Hematopoietic multipotent progenitor cell treated with erythropoietin and hydrocortisone succinate and interleukin-3 and kit ligand, for 15 days (in vitro differentiated cells): ENCODE measurements at regions not wholly inside any gene's neighbourhood (a gene's known extent, or its start where the extent isn't known, plus 50 kb on each side); places are given as distances from the start of the nearest gene placed in this dataset.
"Not testable (repeated sequence)": the region's sequence is repeated elsewhere in the genome, so short reads cannot be mapped to it uniquely, and the experiment has no call there.

Source experiments
- DNase-seq: peaks from one replicate; pipeline ENCODE4 v3.0.0-alpha.2; 2015; ENCODE audit warnings: low spot score

DNA sequence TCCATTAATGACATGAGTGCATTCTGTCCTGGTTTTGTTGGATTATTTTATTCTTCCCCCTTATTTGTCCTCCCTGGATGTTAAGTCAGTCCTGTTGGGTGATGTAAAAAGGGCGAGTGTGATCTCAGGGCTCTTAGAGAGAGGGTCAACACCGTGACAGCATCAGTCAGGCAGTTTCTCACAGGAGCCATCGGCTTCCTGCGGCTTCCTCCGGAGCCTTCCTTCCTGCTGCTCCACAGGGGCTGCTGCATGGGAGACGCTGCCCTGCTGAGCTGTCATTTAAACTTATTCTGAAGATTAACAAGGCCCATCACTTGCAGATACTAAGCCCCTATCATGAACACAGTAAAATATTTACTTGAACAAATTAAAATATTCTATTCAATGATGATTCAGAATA lies 211.3 kb downstream of the SPATA31A1 start:
- not testable (repeated sequence) for DNase-seq

DNA sequence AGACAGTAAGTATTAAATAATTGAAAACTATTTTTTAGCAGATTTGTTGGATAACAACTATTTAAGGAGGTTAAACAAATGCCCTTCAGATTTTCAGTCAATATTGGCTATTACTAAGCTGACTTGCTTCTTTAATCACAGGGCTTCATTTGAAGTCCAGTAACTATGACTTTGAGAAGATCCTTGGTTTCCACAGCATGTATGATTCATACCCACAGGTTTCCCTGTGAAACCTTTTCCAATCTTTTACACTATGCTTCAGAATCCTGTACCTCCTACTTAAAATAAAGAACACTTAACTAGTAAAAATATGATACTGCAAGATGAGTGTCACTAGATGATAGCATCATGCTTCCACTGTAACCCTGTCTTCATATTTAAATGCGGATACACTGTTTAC lies 211.9 kb downstream of the SPATA31A1 start:
- not testable (repeated sequence) for DNase-seq

GRCh38 chr9:39568900-39569299 lies 213.4 kb downstream of the SPATA31A1 start:
- DNase-seq, result not testable (repeated sequence)

DNA sequence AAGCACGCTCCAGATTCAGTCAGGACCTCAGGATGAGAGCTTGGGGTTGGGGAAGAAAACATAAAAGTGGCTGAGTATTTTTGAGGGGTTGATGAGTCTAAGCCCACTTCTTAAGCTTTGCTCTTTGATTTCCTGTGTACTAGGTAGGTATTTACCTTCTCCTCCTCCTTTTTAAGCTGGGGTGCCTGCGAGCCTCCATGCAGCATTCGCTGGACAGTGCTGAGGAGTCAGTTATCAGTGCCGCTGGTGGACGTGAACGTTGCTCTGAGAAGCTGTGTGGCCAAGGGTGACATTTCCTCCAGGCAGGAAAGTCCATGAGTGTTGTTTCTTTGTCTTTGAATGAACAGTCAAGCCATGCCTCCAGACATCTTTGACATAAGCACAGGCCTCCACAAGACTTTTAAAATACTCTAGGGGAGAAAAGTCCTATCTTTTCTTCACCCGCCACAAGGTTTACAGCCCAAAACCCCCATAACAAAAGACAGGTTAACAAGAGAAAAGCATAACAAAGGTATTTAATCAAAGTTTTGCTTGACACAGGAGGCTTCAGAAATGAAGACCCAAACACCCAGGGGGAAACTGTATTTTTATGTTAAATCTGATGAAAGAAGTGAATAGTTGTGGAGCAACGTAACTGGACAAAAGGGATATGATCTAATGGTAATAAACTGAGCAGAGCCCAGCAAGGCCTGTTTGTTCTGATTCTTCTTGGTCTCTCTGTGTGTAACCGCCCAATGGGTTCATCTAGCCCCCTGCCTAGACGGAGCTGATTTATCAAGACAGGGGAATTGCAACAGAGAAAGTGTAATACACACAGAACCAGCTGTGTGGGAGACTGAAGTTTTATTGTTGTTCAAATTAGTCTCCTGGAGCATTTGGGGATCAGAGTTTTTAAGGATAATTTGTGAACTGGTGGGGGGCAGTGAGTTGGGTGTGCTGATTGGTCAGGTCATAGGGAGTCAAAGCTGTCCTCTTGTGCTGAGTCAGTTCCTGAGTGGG lies 217.9 kb downstream of the SPATA31A1 start:
- not testable (repeated sequence) for DNase-seq

DNA sequence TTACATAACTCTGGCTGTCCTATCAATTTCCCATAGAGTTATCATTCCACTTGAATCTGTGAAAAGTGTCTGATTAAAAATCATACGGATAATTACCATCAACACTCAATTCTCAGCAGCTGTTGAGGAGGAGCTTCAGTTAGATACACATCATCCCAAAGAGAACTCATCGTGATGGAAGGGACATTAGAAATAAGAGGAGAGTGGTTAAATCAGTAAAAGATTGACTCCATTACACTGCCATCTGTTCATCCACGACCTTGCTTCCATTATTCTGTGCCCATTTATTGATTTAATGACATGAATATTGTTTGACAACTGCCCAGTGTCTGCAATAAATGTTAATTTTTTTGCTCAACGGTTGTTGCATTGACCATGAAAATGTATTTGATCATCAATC lies 223.5 kb downstream of the SPATA31A1 start:
- DNase-seq, result not testable (repeated sequence)

GRCh38 chr9:39581296-39581695 lies 225.8 kb downstream of the SPATA31A1 start:
- not testable (repeated sequence) for DNase-seq

GRCh38 chr9:39582677-39583412 lies 227.4 kb downstream of the SPATA31A1 start:
- DNase-seq, result not testable (repeated sequence)

DNA sequence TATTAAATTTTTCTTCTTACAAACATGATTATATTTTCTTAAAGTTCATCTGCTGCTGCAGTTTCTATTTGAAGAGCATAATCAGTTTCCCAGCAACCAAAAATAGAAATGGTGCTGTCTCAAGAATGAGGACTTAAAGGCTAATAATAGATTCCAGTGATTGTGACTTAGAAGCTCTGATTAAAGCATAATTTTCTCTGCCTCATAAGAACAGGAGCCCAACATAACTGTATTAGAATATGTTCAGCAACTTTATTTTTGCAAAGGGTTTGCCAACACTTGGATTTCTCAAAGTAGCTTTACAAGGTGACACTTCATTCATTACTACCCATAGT lies 227.9 kb downstream of the SPATA31A1 start:
- DNase-seq, result not testable (repeated sequence)

GRCh38 chr9:39585233-39585632 lies 229.8 kb downstream of the SPATA31A1 start:
- not testable (repeated sequence) for DNase-seq

GRCh38 chr9:39587844-39588499 lies 232.5 kb downstream of the SPATA31A1 start:
- no peak for DNase-seq

DNA sequence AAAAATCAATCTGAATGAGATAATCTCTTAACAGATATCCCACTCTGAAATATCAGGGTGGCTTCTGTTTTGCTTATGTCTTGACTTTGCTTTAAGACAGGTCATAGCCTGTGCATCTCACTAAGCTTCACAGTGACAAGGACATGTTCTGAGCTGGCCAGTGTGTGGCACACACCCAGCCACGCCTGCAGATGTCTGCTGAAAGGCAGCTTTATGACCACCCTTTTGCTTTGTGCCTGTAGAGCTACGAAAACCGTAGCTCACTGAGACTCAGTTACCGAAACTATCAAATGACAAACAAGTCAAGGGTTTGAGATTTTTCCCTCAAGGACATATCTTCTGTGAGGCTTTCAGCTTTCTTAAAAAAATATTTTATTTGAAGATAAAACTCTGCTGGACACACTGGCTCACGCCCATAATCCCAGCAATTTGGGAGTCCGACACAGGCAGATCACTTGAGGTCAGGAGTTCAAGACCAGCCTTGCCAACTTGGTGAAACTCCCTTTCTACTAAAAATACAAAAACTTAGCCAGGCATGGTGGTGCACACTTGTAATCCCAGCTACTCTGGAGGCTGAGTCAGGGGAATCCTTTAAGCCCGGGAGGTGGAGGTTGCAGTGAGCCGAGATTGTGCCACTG lies 233.2 kb downstream of the SPATA31A1 start:
- no peak for DNase-seq

DNA sequence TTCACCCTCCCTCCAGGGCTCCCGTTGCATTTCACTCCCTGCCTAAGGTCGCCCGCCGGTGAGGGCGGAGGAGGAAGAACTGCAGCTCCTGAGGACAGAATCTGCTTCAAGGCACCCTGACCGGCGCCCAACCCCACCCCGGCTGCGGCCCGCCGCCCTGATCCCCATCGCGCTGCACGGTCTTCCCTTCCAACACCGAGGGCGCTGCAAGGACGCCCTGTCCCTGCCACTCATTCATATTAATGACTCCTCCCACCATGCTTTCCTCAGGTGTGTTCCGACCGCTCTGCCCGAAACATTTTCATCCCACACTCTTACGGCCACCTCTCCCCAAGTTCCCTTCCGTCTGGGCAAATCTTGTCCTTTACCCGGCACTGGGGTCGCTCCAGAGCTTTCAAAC lies 248.6 kb downstream of the SPATA31A1 start:
- DNase-seq, result not testable (repeated sequence)

DNA sequence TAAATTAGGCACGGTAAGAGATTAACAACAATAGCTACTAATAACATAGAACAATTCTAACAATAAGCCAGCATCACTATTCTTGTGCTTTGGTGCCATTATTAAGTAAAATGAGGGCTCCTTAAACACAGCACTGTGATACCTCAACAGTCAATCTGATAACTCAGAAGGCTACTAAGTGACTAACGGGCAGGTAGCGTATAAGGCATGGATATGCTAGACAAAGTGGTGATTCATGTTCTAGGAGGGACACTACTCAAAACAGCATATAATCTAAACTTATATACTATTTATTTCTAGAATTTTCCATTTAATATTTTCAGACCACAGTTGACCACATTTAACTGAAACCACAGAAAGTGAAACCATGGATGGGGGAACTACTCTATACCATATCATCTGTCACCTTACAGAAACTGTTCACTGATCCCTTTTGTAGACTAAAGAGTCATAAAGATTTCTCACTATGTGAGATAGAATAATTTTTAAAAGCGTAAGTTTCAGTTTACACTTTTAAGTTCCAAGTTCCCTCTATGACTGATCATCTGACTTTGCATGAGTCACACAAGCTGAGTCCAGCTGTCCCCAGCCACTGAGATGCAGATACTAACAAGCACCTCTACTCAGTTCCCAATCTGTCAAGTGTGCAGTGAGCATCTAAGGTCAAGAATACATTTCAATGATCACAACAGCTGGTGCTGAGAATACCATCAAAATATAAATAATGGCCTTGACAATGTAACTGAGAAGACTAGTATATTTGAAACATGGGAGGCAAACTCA lies 256.2 kb downstream of the SPATA31A1 start:
- DNase-seq, result not testable (repeated sequence)

DNA sequence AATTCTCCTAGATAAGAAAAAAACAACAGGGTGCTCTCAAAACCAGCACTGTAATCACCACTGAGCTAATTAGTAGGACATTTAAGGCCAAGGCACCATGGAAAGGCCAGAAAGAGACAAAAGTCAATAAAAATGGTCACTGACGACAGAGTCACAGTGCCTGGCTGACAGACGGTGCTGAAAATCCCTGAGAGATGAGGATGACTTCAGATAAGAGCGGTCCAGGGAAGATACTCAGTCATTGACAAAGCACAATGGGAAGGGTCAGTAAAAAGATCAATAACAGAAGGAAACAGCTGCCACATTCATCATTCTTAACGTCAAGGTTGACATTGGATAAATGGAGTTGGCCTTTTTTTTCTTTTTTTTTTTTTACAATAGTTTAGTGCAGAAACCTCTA lies 261.0 kb downstream of the SPATA31A1 start:
- not testable (repeated sequence) for DNase-seq

DNA sequence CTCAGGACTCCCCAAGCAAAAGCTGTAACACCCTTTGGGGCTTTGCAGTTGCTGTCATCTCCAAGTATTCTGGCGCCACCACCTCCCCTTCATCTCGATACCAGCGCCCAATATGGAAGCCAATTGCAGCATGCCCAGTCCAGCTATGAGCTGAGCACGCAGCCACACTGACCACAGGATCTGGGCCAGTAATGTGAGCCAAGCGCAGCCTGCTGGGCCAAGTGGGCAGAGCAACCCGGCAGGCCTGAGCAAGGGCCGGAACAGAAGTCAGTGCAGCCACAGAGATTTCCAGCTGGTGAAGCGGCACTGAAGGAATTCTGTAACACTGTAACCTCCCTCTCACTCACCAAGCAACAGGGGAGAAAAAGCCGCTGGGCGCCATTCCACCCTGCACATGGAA lies 268.6 kb downstream of the SPATA31A1 start:
- DNase-seq, result not testable (repeated sequence)

- not testable (repeated sequence) for DNase-seq
These were observed 276.6 kb downstream of the SPATA31A1 start for GRCh38 chr9:39632071-39632470.

- DNase-seq, result not testable (repeated sequence)
These were observed 293.6 kb downstream of the SPATA31A1 start for GRCh38 chr9:39649029-39649428.

- not testable (repeated sequence) for DNase-seq
These were observed 301.6 kb downstream of the SPATA31A1 start for GRCh38 chr9:39656960-39657603.

- not testable (repeated sequence) for DNase-seq
These were observed 307.6 kb downstream of the SPATA31A1 start for GRCh38 chr9:39663020-39663419.

GRCh38 chr9:39663713-39664112 lies 308.2 kb downstream of the SPATA31A1 start:
- DNase-seq, result not testable (repeated sequence)
